Activated naive CD8-positive, alpha-beta T cell treated with anti-CD3 and anti-CD28 coated beads for 36 hours (primary cell): ENCODE measurements at regions not wholly inside any gene's neighbourhood (a gene's known extent, or its start where the extent isn't known, plus 50 kb on each side); places are given as distances from the start of the nearest gene placed in this dataset.

Experiments used
- DNase-seq: peaks from one replicate; pipeline ENCODE4 v3.0.0; 2021
- H3K27ac Mint-ChIP-seq: one replicate; pipeline ENCODE4 v1.8.0; 2022; ENCODE audit warnings: mild to moderate bottlenecking, moderate library complexity, mixed read lengths
- H3K27me3 Mint-ChIP-seq: one replicate; pipeline ENCODE4 v1.8.0; 2022; ENCODE audit warnings: mild to moderate bottlenecking, mixed read lengths
- H3K36me3 Mint-ChIP-seq: one replicate; pipeline ENCODE4 v1.8.0; 2021; ENCODE audit warnings: mild to moderate bottlenecking, mixed read lengths
- H3K4me1 Mint-ChIP-seq: one replicate; pipeline ENCODE4 v1.8.0; 2021; ENCODE audit warnings: mixed read lengths
- H3K4me3 Mint-ChIP-seq: one replicate; pipeline ENCODE4 v1.8.0; 2022; ENCODE audit warnings: mild to moderate bottlenecking, moderate library complexity, mixed read lengths
- H3K9me3 Mint-ChIP-seq: one replicate; pipeline ENCODE4 v1.8.0; 2022; ENCODE audit warnings: mixed read lengths

DNA sequence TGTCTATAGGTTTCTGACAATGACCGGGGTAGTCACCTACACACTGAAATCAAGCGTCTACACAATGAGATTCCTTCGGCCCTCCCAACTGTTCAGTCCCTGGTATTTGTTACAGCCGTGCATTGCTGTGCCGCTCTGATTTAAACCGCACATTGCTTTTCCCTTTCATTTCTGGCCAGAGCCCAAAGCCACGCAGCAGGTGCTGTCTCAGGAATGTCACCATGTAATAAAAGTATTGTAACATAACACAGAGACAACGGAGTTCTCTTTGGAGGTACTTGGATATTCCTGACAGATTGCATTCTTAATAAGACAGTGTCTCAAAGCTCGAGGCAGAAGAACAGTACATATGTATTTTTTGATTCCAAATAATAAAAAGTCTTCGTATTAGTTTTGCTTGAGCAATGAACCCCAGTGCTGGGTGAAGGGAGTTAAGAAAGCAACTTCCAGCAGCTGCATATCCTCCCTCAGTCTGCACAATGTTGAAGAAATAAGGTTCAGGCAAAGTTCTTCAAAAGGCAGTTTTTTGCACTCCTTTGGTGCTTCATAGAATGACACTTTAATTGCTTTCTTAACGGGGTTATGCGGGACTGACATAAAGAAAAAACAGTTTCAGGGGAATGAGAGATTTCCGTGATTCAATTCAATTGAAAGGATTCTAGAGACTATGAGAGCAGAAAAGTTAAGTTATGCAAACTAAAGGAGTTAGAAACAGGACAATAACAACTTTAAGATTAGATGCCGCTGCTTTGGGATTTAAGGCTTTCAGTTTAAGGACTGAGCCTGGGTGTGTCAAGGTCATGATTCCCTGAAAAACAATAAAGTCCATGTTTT, 288.7 kb upstream of the FLRT2 start:
- H3K4me3 Mint-ChIP-seq: no peak overlapping the region
- no peaks in the 10 kb centered on the region for H3K9me3 Mint-ChIP-seq
- no peaks in the 10 kb centered on the region for H3K36me3 Mint-ChIP-seq
- H3K4me1 Mint-ChIP-seq: no peaks in the 10 kb centered on the region
- no peak overlapping the region for H3K27ac Mint-ChIP-seq
- no peaks in the 10 kb centered on the region for H3K27me3 Mint-ChIP-seq
- DNase-seq: no peak

DNA sequence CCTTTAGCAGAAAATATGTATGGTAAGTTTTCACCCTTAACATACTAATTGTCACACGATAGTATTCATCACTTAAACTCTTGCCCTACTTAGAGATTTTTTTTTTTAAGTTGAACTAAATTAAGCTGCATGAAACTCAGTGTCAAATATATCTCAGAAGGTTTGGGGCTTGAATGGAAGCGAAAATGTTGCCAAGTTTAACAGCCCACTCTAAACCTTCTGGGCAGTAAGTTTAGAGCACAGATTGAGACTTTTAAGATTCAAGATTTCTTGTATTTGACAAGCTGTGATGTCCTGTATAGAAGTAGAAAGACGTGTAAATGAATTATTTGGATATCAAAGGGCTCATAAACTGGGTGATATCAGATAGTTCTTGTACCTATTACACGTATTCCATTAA, 287.3 kb upstream of the FLRT2 start:
- H3K4me1 Mint-ChIP-seq: no peaks in the 10 kb centered on the region
- H3K9me3 Mint-ChIP-seq: no peaks in the 10 kb centered on the region
- H3K27me3 Mint-ChIP-seq: no peaks in the 10 kb centered on the region
- H3K4me3 Mint-ChIP-seq: no peak overlapping the region
- DNase-seq: no peak
- H3K27ac Mint-ChIP-seq: no peak overlapping the region
- no peaks in the 10 kb centered on the region for H3K36me3 Mint-ChIP-seq

DNA sequence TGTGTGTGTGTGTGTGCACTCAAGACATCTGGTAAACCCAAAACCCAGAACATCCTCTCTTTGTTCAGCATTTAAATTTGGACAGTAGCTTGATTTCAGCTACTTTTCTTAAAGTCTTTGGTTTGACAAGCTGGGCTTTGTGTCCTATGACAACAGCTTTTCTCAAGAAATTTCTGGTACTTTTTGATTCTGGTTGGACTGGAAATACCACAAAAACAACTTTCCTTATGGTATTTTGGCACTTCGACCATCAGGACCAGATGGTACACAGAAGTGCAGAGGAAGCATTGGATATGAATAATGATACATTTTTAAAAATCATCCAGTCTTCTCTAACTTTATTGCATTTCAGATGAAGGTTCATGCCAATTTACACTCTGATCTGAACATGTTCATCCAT, 286.6 kb upstream of the FLRT2 start:
- no peak for DNase-seq
- H3K27ac Mint-ChIP-seq: no peak overlapping the region
- no peaks in the 10 kb centered on the region for H3K27me3 Mint-ChIP-seq
- no peak overlapping the region for H3K4me3 Mint-ChIP-seq
- H3K4me1 Mint-ChIP-seq: no peaks in the 10 kb centered on the region
- peaks cover 3% of the 10 kb centered on the region for H3K9me3 Mint-ChIP-seq
- H3K36me3 Mint-ChIP-seq: no peaks in the 10 kb centered on the region

DNA sequence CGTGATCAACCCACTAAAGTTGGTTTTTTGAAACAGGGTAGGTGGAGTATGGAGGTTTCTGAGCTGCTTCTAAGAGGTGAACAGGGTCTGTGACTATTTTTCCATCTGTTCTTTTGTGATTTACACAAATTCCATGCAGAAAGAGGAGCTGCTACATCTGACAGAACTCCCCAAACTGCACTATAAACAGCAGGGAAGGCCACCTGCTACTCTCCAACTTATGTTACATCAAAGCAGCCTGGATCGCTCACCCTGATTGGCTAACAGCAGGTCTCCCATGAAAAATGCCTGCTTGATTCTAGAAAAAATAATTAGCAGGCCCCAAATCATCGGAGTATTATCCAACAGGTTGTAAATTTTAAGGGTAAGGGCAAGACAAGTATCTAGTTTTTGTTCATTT, 282.9 kb upstream of the FLRT2 start:
- Mint-ChIP-seq H3K4me1 (no peaks in the 10 kb centered on the region), H3K9me3 (peaks cover 3% of the 10 kb centered on the region), H3K27me3 (no peaks in the 10 kb centered on the region), H3K4me3 (no peak overlapping the region), H3K36me3 (no peaks in the 10 kb centered on the region), H3K27ac (no peak overlapping the region)
- DNase-seq: no peak

DNA sequence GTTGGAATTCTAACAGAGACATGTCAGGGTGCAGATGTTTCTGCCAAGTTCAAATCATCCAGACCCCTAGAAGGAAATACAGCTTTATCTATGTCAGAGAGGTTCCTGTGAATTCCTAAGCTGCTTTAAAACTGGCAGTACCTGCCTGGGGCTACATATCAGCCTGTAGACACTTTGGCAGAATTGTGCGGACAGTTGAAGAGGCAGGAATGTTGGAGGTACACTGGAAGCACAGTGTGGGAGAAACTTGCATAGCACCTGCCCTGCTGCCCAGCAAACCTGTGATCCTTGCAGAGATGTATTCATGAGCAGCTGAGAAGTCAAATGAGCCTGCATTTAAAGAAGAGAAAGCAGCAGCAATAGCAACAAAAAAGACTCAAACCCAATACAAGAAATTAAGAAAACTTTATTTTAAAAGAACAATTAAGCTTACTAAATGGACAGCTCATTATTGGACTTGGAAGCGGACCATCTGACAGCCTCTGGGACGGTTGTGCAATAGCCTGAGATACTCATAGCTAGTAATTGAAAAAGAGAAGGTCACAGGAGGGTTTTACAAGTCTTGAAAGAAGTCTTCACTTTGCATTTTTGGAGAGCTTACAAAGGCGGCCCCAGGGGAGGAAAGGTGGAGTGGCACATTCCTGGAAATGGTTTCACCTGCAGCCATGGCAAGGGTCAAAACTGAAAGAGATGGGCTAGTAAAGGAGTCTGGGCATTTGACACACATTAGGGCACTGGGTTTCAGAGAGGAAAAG, 280.9 kb upstream of the FLRT2 start:
- Mint-ChIP-seq H3K4me3 (no peak overlapping the region), H3K36me3 (no peaks in the 10 kb centered on the region), H3K9me3 (peaks cover 3% of the 10 kb centered on the region), H3K27me3 (no peaks in the 10 kb centered on the region), H3K4me1 (no peaks in the 10 kb centered on the region), H3K27ac (no peak overlapping the region)
- no peak for DNase-seq

DNA sequence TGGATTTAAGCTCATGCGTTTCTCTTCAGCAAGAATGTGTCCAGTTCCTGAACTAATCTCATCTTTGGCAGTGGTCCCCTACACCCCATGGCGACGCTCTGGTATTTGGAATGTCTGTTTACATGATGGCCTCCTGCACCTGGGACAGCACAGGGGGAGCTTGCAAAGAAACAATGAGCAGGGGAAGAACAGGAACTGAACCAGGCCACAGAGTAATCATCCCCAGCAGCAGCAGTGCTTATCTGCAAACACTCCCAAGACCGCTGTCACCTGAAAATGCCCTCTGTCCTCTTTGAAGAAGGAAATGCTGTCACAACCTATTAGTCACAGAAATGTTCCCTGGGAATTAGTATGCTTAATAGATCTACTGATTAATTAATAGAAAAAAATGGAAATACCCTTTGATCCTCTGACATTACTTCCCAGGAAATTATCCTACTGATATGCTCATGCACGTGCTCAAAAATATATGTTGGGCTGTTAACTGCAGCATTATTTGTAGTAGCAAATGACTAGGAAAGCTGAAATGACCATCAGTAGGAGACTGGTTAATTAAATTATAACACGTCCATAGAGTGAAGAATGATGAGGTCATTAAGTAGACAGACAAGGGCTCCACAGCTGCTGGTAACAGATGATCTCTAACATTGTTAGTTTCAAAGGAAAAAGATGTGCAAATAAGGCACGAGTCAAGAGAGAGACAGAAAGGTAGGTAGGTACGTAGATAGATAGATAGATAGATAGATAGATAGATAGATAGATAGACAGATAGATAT, 279.3 kb upstream of the FLRT2 start:
- DNase-seq: no peak
- no peaks in the 10 kb centered on the region for H3K4me1 Mint-ChIP-seq
- no peak overlapping the region for H3K4me3 Mint-ChIP-seq
- peaks cover 3% of the 10 kb centered on the region for H3K9me3 Mint-ChIP-seq
- H3K27ac Mint-ChIP-seq: no peak overlapping the region
- H3K27me3 Mint-ChIP-seq: no peaks in the 10 kb centered on the region
- H3K36me3 Mint-ChIP-seq: no peaks in the 10 kb centered on the region

DNA sequence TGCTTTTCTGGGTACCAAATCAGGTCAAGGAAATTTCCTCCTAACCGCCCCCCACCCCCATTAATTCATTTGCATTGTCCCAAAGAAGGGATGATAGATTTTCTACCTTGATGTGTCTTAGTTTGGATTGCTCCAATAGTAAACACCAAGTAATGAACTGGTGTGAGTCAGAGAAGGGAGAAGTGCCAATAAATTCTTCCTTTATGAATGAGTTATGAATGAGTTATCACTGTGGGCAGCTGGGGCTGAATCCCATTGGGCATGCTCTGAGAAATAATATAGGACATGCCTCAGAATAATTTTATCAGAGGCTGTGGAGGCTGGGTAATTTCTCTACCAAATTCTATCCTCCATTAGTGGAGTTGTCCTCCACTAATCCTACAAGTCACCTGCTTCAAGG, 277.9 kb upstream of the FLRT2 start:
- peaks cover 3% of the 10 kb centered on the region for H3K9me3 Mint-ChIP-seq

DNA sequence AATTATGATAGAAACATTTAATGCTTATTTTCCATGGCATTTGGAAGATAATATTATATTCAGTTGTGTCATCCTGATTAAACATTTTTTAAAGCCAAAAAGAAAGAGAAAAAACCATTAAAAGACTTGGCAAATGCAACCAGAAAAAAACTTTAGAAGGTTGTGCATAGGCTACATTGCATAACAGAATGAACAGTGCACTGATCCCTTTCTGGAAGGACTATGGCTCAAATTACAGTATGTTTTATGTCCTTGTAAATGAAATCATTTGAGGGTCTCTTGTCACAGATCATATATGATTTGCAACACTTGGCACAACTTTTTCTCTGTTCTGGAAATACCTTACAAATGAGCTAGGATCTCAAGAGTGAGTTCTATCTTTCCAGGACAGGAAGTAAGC, 275.2 kb upstream of the FLRT2 start:
- H3K27ac Mint-ChIP-seq: no peak overlapping the region
- no peaks in the 10 kb centered on the region for H3K27me3 Mint-ChIP-seq
- no peaks in the 10 kb centered on the region for H3K9me3 Mint-ChIP-seq
- no peak overlapping the region for H3K4me3 Mint-ChIP-seq
- H3K4me1 Mint-ChIP-seq: no peaks in the 10 kb centered on the region
- DNase-seq: no peak
- H3K36me3 Mint-ChIP-seq: no peaks in the 10 kb centered on the region

More for the DNA sequence above, 277.9 kb upstream of the FLRT2 start:
- DNase-seq: no peak
- H3K36me3 Mint-ChIP-seq: no peaks in the 10 kb centered on the region
- H3K27me3 Mint-ChIP-seq: no peaks in the 10 kb centered on the region
- no peaks in the 10 kb centered on the region for H3K4me1 Mint-ChIP-seq
- no peak overlapping the region for H3K4me3 Mint-ChIP-seq
- no peak overlapping the region for H3K27ac Mint-ChIP-seq

DNA sequence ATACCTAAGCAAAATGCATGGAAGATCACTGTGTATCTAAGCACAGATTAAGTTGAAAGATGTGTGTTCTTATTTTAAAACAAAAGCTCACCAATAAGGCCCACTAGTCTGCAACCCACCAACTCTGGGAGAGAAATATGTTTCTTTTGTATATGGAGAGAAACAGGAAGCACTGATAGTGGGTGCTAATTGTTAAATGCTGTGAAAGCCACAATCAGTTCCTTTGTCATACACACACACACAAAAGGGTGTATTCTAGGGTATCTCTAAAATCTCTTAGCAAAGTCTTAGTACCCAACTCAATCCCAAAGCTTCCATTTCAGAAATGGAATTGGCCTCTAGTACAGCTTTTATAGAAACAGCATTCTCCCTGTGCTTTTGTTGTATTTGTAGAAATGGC, 272.7 kb upstream of the FLRT2 start:
- Mint-ChIP-seq H3K36me3 (no peaks in the 10 kb centered on the region), H3K4me3 (no peak overlapping the region), H3K9me3 (peaks cover 4% of the 10 kb centered on the region), H3K27me3 (no peaks in the 10 kb centered on the region), H3K27ac (no peak overlapping the region), H3K4me1 (no peaks in the 10 kb centered on the region)
- DNase-seq: no peak

DNA sequence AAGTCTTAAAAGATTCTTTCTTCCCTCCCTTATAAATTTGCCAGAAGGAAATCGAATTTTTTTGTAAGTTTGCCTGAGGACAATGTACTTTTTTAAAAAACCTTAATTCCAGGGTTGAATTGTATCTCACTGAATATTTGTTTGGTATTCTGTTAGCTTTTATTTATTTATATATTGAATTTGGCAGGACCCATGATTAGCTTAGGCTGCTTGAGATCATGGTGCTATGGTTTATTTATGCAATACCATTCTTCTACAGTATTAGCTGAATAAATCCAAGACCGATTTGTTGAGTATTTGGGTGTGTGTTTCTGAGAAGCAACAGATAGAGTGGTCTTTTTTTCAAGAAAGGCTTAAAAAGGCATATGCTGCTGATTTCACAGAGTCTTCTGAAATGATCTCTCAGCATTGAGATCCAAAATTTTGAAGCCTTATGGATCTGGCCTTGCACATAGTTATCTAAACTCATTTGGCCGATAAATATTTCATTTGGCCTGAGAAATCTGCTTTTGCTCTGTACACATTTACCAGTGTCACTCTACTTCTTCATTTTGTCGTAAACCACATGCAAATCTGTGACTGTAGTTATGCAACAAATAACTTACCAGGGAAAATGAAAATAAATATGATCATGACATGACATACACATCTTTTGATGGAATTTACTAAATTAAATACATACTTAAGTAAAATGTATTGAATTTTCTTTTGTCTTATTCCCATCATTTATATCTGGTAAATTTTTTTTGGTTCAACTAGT, 265.8 kb upstream of the FLRT2 start:
- Mint-ChIP-seq H3K27me3 (no peaks in the 10 kb centered on the region), H3K36me3 (no peaks in the 10 kb centered on the region), H3K9me3 (peaks cover 5% of the 10 kb centered on the region), H3K4me1 (no peaks in the 10 kb centered on the region), H3K4me3 (no peak overlapping the region), H3K27ac (no peak overlapping the region)
- DNase-seq: no peak

DNA sequence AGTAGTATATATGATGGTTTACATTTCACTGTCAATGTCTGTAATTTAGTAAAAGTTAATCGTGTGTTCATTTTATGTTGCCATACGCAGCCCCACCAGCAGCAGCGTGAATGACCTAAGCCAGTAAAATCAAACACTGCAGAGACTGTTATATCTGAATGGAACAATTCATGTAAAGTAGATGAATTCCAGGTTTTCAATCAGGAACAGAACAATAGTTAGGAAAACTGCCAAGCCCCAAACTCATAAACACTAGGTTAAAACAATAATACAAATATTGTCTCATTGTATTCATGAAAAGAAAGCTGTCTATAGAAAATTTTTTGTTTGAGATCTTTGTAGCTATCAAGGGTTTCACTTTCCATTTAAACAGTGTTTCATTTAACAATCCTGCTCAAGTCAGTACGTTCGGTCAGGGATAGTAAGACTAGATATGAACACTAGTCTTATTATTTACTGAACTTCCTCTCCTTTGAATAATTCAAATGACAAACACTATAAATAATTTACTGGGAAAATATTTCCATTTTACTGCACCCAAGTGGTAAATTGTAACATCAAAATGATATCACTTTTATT, 256.8 kb upstream of the FLRT2 start:
- Mint-ChIP-seq H3K4me3 (no peak overlapping the region), H3K27ac (no peak overlapping the region), H3K36me3 (no peaks in the 10 kb centered on the region), H3K4me1 (no peaks in the 10 kb centered on the region), H3K9me3 (no peaks in the 10 kb centered on the region), H3K27me3 (no peaks in the 10 kb centered on the region)
- DNase-seq: no peak

DNA sequence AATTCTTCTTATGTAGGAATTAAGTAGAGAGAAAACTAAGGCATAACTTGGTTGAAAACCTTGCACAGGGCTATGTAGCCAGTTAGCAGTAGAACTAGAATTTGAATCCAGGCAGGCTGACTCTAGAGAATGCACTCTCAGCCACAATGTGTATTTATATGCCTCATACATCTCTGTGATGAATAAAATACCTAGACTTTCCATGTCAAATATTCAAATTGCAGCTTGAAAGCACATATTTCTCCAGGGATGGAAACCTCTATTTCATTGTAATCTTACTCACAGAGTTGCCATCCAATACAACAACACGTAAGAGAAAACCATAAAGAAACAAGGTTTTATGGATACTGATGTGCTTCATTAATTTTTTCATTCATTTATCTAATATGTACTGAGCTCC, 256.0 kb upstream of the FLRT2 start:
- no peaks in the 10 kb centered on the region for H3K36me3 Mint-ChIP-seq
- H3K27me3 Mint-ChIP-seq: no peaks in the 10 kb centered on the region
- H3K9me3 Mint-ChIP-seq: no peaks in the 10 kb centered on the region
- DNase-seq: no peak
- H3K4me3 Mint-ChIP-seq: no peak overlapping the region
- no peaks in the 10 kb centered on the region for H3K4me1 Mint-ChIP-seq
- H3K27ac Mint-ChIP-seq: no peak overlapping the region

DNA sequence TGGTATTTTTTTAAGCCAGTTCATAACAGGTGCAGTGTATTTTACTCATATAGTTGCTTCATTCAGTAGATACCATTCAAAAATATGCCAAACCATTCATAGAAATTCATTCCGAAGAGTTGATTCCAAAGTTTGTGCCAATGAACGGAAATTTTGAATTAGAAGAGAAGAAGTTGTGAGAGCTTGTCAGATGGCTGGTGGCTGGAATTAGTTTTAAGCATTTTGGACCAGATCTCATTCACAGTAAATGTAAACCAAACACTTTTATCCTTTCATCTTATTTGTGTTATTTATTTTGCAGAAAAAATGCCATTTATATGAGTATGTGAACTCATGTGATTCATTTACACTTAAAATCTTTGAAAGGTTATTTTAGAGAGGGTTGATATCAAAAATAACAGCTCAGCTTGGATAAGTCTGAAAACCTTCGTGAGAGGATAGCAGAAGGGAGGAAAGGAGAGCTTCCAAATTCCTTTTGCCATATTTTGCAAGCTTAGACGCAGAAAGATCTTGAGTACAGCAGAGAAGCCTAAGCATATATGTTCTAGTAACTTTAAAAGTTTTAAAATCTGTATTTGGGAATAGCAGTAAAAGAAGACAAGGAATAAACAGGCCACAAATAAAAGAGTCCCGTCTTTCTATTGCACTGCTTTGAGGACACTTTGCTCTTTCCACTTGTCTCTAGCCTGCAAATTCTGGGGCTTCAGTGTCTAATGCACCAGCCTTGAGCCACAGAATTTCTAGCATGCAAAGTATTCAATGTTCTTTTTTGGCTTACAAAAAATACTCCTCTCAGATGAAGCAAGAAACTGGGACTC, 253.6 kb upstream of the FLRT2 start:
- DNase-seq: no peak
- Mint-ChIP-seq H3K27me3 (no peaks in the 10 kb centered on the region), H3K27ac (no peak overlapping the region), H3K9me3 (no peaks in the 10 kb centered on the region), H3K4me1 (no peaks in the 10 kb centered on the region), H3K36me3 (no peaks in the 10 kb centered on the region), H3K4me3 (no peak overlapping the region)

DNA sequence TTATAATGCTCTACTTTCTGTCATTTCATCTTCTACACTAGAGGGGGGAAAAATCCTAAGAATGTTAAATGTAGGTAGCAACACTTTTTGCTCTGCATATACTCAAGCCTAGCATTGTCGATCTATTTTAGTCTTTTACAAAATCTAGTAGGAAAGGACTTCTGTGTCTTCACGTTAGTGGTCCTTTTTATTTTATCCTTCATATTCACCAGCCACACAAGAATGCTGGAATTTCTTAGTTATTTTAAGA, 253.0 kb upstream of the FLRT2 start:
- Mint-ChIP-seq H3K27ac (no peak overlapping the region), H3K4me1 (no peaks in the 10 kb centered on the region), H3K9me3 (no peaks in the 10 kb centered on the region), H3K27me3 (no peaks in the 10 kb centered on the region), H3K36me3 (no peaks in the 10 kb centered on the region), H3K4me3 (no peak overlapping the region)
- no peak for DNase-seq
